Upper lobe of right lung (tissue), 1 donor: ENCODE measurements at regions not wholly inside any gene's neighbourhood (a gene's known extent, or its start where the extent isn't known, plus 50 kb on each side); places are given as distances from the start of the nearest gene placed in this dataset.

ENCODE experiments used
- ATAC-seq: fragments of 200-7000 bp; cut with Tn5 transposase; one replicate; pipeline ENCODE4 v1.9.1; 2020; ENCODE audit warnings: mild to moderate bottlenecking, moderate library complexity
- DNase-seq: peaks from one replicate; pipeline ENCODE4 v3.0.0-alpha.2; 2020
- H3K27ac ChIP-seq: fragments of 200-600 bp; one replicate; pipeline ENCODE4 v1.8.0; 2022
- H3K27me3 ChIP-seq: fragments of 200-600 bp; one replicate; pipeline ENCODE4 v1.8.0; 2022; ENCODE audit warnings: mild to moderate bottlenecking
- H3K36me3 ChIP-seq: fragments of 200-600 bp; one replicate; pipeline ENCODE4 v1.8.0; 2022
- H3K4me1 ChIP-seq: fragments of 200-600 bp; one replicate; pipeline ENCODE4 v1.8.0; 2022
- H3K4me3 ChIP-seq: fragments of 200-600 bp; one replicate; pipeline ENCODE4 v1.8.0; 2022; ENCODE audit warnings: mild to moderate bottlenecking
- H3K9me3 ChIP-seq: fragments of 200-600 bp; one replicate; pipeline ENCODE4 v1.8.0; 2022
- CTCF ChIP-seq: fragments of 200-600 bp; IDR thresholded peaks from one replicate; pipeline ENCODE4 v1.8.0; 2022; ENCODE audit warnings: antibody characterized with exemption
- intact Hi-C: fragments of 100-400 bp; cut with DNase I; formaldehyde crosslinking; loops from one replicate; pipeline ENCODE4 v1.11.0; 2022
- donor health status: DM: no; HTN: yes; CAD: no; lungs with severe emphysema.

GRCh38 chr1:42012852-42013251, 94.1 kb upstream of the HIVEP3 start:
- intact Hi-C loops, result no loop called here
- no peaks in the 10 kb centered on the region for H3K36me3 ChIP-seq
- H3K4me1 ChIP-seq, result peaks cover 13% of the 10 kb centered on the region
- DNase-seq, result no peak
- TF ChIP-seq CTCF, result no peak
- no peak for ATAC-seq
- no peak overlapping the region for H3K27ac ChIP-seq
- H3K4me3 ChIP-seq, result no peak overlapping the region
- H3K27me3 ChIP-seq, result no peaks in the 10 kb centered on the region
- H3K9me3 ChIP-seq, result no peaks in the 10 kb centered on the region

- Histone ChIP-seq H3K4me3 (no peak overlapping the region), H3K27me3 (no peaks in the 10 kb centered on the region), H3K36me3 (no peaks in the 10 kb centered on the region), H3K27ac (no peak overlapping the region), H3K4me1 (peaks cover 22% of the 10 kb centered on the region), H3K9me3 (no peaks in the 10 kb centered on the region)
- intact Hi-C loops, result no loop called here
- TF ChIP-seq CTCF, result no peak
- ATAC-seq, result no peak
- no peak for DNase-seq
Observed at GRCh38 chr1:42010381-42010780, 91.7 kb upstream of the HIVEP3 start.

- no peaks in the 10 kb centered on the region for H3K27me3 ChIP-seq
- H3K9me3 ChIP-seq, result no peaks in the 10 kb centered on the region
- ATAC-seq (no peak), DNase-seq (no peak)
- no peak for TF ChIP-seq CTCF
- H3K36me3 ChIP-seq, result no peaks in the 10 kb centered on the region
- H3K4me1 ChIP-seq, result peaks cover 10% of the 10 kb centered on the region
- intact Hi-C loops, result no loop called here
- H3K4me3 ChIP-seq, result no peak overlapping the region
- no peak overlapping the region for H3K27ac ChIP-seq
Observed at GRCh38 chr1:42008264-42008663, 89.5 kb upstream of the HIVEP3 start.

- no peak for ATAC-seq
- no peak for TF ChIP-seq CTCF
Observed at GRCh38 chr1:42006836-42007235, 88.1 kb upstream of the HIVEP3 start.

GRCh38 chr1:42006093-42006492, 87.4 kb upstream of the HIVEP3 start:
- ATAC-seq, result no peak
- Histone ChIP-seq H3K36me3 (no peaks in the 10 kb centered on the region), H3K4me1 (peaks cover 9% of the 10 kb centered on the region), H3K9me3 (no peaks in the 10 kb centered on the region), H3K27me3 (no peaks in the 10 kb centered on the region), H3K4me3 (no peak overlapping the region), H3K27ac (no peak overlapping the region)
- intact Hi-C loops, result no loop called here
- no peak for DNase-seq
- no peak for TF ChIP-seq CTCF

More at GRCh38 chr1:42006836-42007235, 88.1 kb upstream of the HIVEP3 start:
- H3K27ac ChIP-seq, result no peak overlapping the region
- no peaks in the 10 kb centered on the region for H3K36me3 ChIP-seq
- H3K4me3 ChIP-seq, result no peak overlapping the region
- H3K27me3 ChIP-seq, result no peaks in the 10 kb centered on the region
- intact Hi-C loops, result no loop called here
- no peaks in the 10 kb centered on the region for H3K9me3 ChIP-seq
- DNase-seq, result no peak
- H3K4me1 ChIP-seq, result peaks cover 9% of the 10 kb centered on the region

- intact Hi-C loops, result no loop called here
- no peak overlapping the region for H3K27ac ChIP-seq
- no peak for TF ChIP-seq CTCF
- H3K4me1 ChIP-seq, result peaks cover 9% of the 10 kb centered on the region
- no peaks in the 10 kb centered on the region for H3K36me3 ChIP-seq
- no peaks in the 10 kb centered on the region for H3K27me3 ChIP-seq
- no peak overlapping the region for H3K4me3 ChIP-seq
- ATAC-seq (no peak), DNase-seq (no peak)
- H3K9me3 ChIP-seq, result no peaks in the 10 kb centered on the region
Observed at GRCh38 chr1:42005530-42005929, 86.8 kb upstream of the HIVEP3 start.
